ENCODE measurements at regions not wholly inside any gene's neighbourhood (a gene's known extent, or its start where the extent isn't known, plus 50 kb on each side); places are given as distances from the start of the nearest gene placed in this dataset.

GRCh38 chr7:94222516-94222915 is 172.2 kb upstream of the COL1A2 start:
- Mint-ChIP-seq H3K9me3 (no peaks in the 10 kb centered on the region), H3K4me1 (no peaks in the 10 kb centered on the region), H3K36me3 (no peaks in the 10 kb centered on the region), H3K4me3 (no peak overlapping the region), H3K27ac (no peak overlapping the region)
- no peak for ATAC-seq
- no peak for DNase-seq (ENCODE audit: low spot score in 2 of 2)

- H3K36me3 Mint-ChIP-seq: no peaks in the 10 kb centered on the region
- no peak for DNase-seq (ENCODE audit: low spot score in 2 of 2)
- H3K4me1 Mint-ChIP-seq: no peaks in the 10 kb centered on the region
- no peak for ATAC-seq
- no peak overlapping the region for H3K27ac Mint-ChIP-seq
- H3K9me3 Mint-ChIP-seq: no peaks in the 10 kb centered on the region
- no peak overlapping the region for H3K4me3 Mint-ChIP-seq
Observed at GRCh38 chr7:94223375-94224084, 171.2 kb upstream of the COL1A2 start.

- Mint-ChIP-seq H3K36me3 (no peaks in the 10 kb centered on the region), H3K4me1 (no peaks in the 10 kb centered on the region), H3K27ac (no peak overlapping the region), H3K4me3 (no peak overlapping the region), H3K9me3 (no peaks in the 10 kb centered on the region)
- DNase-seq (ENCODE audit: low spot score in 2 of 2) (no peak), ATAC-seq (no peak)
Observed at GRCh38 chr7:94228223-94228622, 166.5 kb upstream of the COL1A2 start.

- DNase-seq (ENCODE audit: low spot score in 2 of 2): no peak
Observed at GRCh38 chr7:94228678-94229077, 166.0 kb upstream of the COL1A2 start.

DNA sequence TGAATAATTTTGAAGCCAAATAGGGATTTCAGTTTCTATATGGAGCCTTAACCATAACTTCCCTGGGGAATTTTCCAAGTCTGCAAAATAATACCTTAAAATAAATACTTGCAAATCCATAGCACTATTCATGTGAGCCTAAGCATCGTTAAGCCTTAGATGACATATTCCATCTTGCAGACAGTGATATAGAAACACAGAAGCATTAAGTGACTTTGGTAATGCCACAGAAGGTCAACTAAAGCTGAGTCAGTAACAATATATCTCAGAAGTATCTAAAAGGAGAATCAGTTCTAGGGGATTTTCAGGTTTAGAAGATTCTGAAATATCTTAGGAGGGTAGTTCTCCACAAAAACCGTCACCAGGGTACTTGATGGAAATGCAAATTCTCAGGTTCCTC is 163.4 kb upstream of the COL1A2 start:
- ATAC-seq (no peak), DNase-seq (ENCODE audit: low spot score in 2 of 2) (no peak)
- no peak overlapping the region for H3K27ac Mint-ChIP-seq
- no peak overlapping the region for H3K4me3 Mint-ChIP-seq
- no peaks in the 10 kb centered on the region for H3K4me1 Mint-ChIP-seq
- no peaks in the 10 kb centered on the region for H3K36me3 Mint-ChIP-seq
- H3K9me3 Mint-ChIP-seq: no peaks in the 10 kb centered on the region

More at GRCh38 chr7:94228678-94229077, 166.0 kb upstream of the COL1A2 start:
- no peak overlapping the region for H3K27ac Mint-ChIP-seq
- no peak for ATAC-seq
- H3K36me3 Mint-ChIP-seq: no peaks in the 10 kb centered on the region
- no peak overlapping the region for H3K4me3 Mint-ChIP-seq
- no peaks in the 10 kb centered on the region for H3K9me3 Mint-ChIP-seq
- no peaks in the 10 kb centered on the region for H3K4me1 Mint-ChIP-seq

- H3K27ac Mint-ChIP-seq: no peak overlapping the region
- H3K36me3 Mint-ChIP-seq: no peaks in the 10 kb centered on the region
- H3K4me1 Mint-ChIP-seq: no peaks in the 10 kb centered on the region
- H3K4me3 Mint-ChIP-seq: no peak overlapping the region
- no peaks in the 10 kb centered on the region for H3K9me3 Mint-ChIP-seq
- DNase-seq (ENCODE audit: low spot score in 2 of 2) (no peak), ATAC-seq (no peak)
Observed at GRCh38 chr7:94236960-94237359, 157.7 kb upstream of the COL1A2 start.

- Mint-ChIP-seq H3K4me1 (no peaks in the 10 kb centered on the region), H3K27ac (no peak overlapping the region), H3K4me3 (no peak overlapping the region), H3K9me3 (no peaks in the 10 kb centered on the region), H3K36me3 (no peaks in the 10 kb centered on the region)
- DNase-seq (ENCODE audit: low spot score in 2 of 2): no peak
- no peak for ATAC-seq
Observed at GRCh38 chr7:94237417-94237816, 157.3 kb upstream of the COL1A2 start.

DNA sequence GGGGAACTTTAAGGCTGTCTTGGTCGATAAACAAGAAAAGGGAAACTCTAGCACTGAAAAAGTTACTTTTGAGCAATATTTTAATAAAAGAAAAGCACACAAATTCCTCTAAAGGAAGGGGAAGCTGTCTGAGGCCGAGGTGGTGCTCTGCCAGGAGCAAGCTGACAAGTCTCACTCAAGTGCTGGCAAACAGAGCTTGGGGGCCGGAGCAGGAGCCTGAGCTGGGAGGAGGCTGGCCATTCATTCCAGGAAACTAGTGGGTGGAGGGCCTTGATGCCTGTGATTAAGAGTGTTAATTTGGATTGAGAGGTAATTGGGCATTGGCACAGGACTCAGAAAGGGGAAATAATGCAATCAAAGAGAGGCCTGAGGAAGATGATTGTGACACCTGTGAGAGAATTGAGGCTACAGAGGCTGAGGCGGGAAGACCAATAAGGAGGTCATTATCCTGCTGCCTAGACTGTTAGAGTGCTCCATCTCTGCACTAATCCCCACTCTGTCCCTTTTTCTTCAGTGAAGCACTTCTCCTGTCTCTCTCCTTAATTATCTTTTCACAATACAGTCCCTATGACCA is 154.9 kb upstream of the COL1A2 start:
- H3K27ac Mint-ChIP-seq: no peak overlapping the region
- no peaks in the 10 kb centered on the region for H3K36me3 Mint-ChIP-seq
- no peak for ATAC-seq
- DNase-seq (ENCODE audit: low spot score in 2 of 2): no peak
- H3K4me1 Mint-ChIP-seq: no peaks in the 10 kb centered on the region
- H3K9me3 Mint-ChIP-seq: no peaks in the 10 kb centered on the region
- H3K4me3 Mint-ChIP-seq: no peak overlapping the region

- no peak for ATAC-seq
- Mint-ChIP-seq H3K27ac (no peak overlapping the region), H3K4me1 (no peaks in the 10 kb centered on the region), H3K9me3 (no peaks in the 10 kb centered on the region), H3K4me3 (no peak overlapping the region), H3K36me3 (no peaks in the 10 kb centered on the region)
- DNase-seq (ENCODE audit: low spot score in 2 of 2): no peak
Observed at GRCh38 chr7:94240902-94241301, 153.8 kb upstream of the COL1A2 start.

DNA sequence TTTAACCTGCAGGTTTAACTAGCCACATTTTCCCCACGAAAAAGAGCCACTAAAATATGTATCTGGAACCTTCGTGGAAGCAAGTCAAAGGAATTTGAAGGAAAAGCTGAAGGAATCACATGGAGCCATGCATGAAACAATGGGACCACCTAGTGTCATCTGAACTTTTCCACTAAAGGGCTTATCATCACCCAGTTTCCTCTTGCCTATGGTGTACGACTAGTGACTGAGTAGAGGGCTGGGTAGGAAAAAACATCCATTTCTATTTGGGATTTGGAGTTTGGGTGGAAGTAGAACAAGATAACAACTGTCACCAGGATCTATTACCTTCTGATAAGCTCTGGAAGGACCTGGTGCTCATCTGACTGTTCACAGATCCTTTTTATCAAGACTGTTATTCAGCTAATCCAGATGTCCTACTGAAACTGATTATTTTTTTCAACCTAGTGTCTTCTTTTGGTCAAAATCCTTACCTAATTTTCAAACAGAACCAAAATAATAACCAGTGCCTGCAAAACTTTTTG is 153.2 kb upstream of the COL1A2 start:
- Mint-ChIP-seq H3K4me1 (no peaks in the 10 kb centered on the region), H3K4me3 (no peak overlapping the region), H3K27ac (no peak overlapping the region), H3K36me3 (no peaks in the 10 kb centered on the region), H3K9me3 (no peaks in the 10 kb centered on the region)
- no peak for DNase-seq (ENCODE audit: low spot score in 2 of 2)
- ATAC-seq: no peak

DNA sequence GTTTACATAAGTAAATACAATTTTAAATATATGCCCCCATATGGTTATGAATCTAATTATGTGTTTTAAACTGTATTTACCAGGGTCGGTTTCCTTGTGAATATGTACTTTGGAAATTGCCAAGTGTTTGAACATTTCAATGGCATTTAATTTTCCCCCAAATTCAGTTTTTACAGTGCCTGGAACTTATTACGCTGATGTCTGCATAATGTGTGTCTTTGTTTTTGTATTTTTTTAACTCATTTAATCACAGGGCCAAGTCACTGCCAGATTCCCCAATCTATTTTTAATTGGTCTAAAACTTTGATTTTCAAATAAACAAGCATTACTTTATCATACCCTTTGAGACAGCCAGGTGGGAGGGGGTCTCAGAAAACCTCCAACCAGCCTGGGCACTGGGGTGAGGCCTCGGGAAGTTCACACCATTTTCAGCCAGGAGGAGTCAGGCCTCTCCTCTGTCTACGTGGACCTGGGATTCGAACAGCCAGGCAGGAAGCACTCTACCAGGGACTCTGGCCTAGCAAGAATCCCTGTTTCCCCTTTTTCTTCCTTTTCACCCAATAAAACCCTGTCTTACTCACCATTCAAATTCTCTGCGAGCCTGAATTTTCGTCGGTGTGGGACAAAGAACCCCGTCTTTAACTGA is 151.5 kb upstream of the COL1A2 start:
- Mint-ChIP-seq H3K36me3 (no peaks in the 10 kb centered on the region), H3K27ac (no peak overlapping the region), H3K4me1 (no peaks in the 10 kb centered on the region), H3K4me3 (no peak overlapping the region), H3K9me3 (no peaks in the 10 kb centered on the region)
- DNase-seq (ENCODE audit: low spot score in 2 of 2) (no peak), ATAC-seq (no peak)

DNA sequence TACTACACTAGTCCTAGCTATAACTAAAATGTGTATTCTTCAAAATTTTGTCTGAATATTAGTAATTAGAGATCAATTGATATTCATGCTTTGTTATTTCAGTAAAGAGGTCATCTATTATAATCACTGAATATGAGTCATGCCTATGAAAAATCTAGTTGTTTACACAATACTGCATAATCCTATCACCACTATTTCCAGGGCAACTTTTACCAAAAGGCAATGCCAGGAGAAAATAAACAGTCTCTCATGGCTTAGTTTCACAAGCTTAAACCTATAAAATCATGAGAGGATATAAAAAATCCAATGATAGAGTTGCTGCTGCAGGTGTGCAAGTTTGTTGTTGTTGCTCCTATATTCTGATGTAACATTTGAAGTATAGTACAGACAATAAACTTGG is 149.9 kb upstream of the COL1A2 start:
- Mint-ChIP-seq H3K4me1 (no peaks in the 10 kb centered on the region), H3K4me3 (no peak overlapping the region)
- ATAC-seq: no peak

DNA sequence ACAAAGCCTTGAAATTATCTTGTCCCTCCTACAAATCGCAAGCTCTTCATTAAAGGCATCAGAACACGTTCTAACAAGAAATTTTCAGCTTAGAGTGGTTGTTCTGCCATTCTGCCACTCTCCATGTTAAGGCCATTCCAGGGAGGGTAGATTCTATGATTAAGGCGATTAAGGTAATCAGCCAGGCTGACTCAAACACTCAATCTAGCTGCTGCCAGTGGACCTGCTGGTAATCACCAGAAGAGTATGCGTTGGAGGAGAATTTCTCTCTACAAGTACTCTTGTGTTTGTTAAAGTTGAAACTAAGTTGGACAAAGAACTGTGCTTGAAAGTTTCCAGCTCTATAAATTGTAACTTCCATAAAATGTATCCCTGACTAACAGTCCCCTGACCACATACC is 149.2 kb upstream of the COL1A2 start:
- H3K27ac Mint-ChIP-seq: no peak overlapping the region
- H3K9me3 Mint-ChIP-seq: no peaks in the 10 kb centered on the region
- no peaks in the 10 kb centered on the region for H3K36me3 Mint-ChIP-seq
- ATAC-seq (no peak), DNase-seq (ENCODE audit: low spot score in 2 of 2) (no peak)
- H3K4me3 Mint-ChIP-seq: no peak overlapping the region
- H3K4me1 Mint-ChIP-seq: no peaks in the 10 kb centered on the region

More for the DNA sequence above, 149.9 kb upstream of the COL1A2 start:
- no peak for DNase-seq (ENCODE audit: low spot score in 2 of 2)
- H3K36me3 Mint-ChIP-seq: no peaks in the 10 kb centered on the region
- H3K9me3 Mint-ChIP-seq: no peaks in the 10 kb centered on the region
- H3K27ac Mint-ChIP-seq: no peak overlapping the region

GRCh38 chr7:94247970-94248369 is 146.7 kb upstream of the COL1A2 start:
- no peak overlapping the region for H3K27ac Mint-ChIP-seq
- no peaks in the 10 kb centered on the region for H3K36me3 Mint-ChIP-seq
- DNase-seq (ENCODE audit: low spot score in 2 of 2) (no peak), ATAC-seq (no peak)
- no peaks in the 10 kb centered on the region for H3K9me3 Mint-ChIP-seq
- no peaks in the 10 kb centered on the region for H3K4me1 Mint-ChIP-seq
- H3K4me3 Mint-ChIP-seq: no peak overlapping the region

DNA sequence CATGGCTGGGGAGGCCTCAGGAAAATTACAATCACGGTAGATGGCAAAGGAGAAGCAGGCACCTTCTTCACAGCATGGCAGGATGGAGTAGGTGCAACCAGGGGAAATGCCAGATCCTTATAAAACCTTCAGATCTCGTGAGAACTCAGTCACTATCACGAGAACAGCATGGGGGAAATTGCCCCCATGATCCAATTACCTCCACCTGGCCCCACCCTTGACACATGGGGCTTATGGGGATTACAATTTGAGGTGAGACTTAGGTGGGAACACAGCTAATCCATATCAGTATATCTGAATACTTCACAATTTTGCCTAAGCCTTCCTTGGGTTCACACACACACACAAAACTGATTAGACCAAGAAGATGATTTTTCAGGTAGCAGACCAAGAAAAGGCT is 145.1 kb upstream of the COL1A2 start:
- Mint-ChIP-seq H3K4me3 (no peak overlapping the region), H3K36me3 (no peaks in the 10 kb centered on the region), H3K27ac (no peak overlapping the region), H3K9me3 (no peaks in the 10 kb centered on the region), H3K4me1 (no peaks in the 10 kb centered on the region)
- DNase-seq (ENCODE audit: low spot score in 2 of 2) (no peak), ATAC-seq (no peak)

GRCh38 chr7:94250124-94250523 is 144.6 kb upstream of the COL1A2 start:
- DNase-seq (ENCODE audit: low spot score in 2 of 2) (no peak), ATAC-seq (no peak)
- Mint-ChIP-seq H3K4me1 (no peaks in the 10 kb centered on the region), H3K9me3 (no peaks in the 10 kb centered on the region), H3K27ac (no peak overlapping the region), H3K36me3 (no peaks in the 10 kb centered on the region), H3K4me3 (no peak overlapping the region)
